GM12878 (cell line): ENCODE measurements at regions not wholly inside any gene's neighbourhood (a gene's known extent, or its start where the extent isn't known, plus 50 kb on each side); places are given as distances from the start of the nearest gene placed in this dataset.

ENCODE experiments used
- ATAC-seq: fragments of 200-7000 bp; cut with Tn5 transposase; 3 replicates; pipeline ENCODE4 v1.9.1; 2020; ENCODE audit warnings: mild to moderate bottlenecking, moderate library complexity
- BruUV-seq: library from RNA; stranded (reverse); fragments of 400-500 nt; replicated peaks from 2 replicates; lab custom pipeline; 2021; lab: Mats Ljungman, UMichigan
- CTCF ChIA-PET: fragments of 300-600 bp; sonication (Branson Sonifier 250); formaldehyde crosslinking; extraction: SDS; loops from one replicate; lab custom pipeline; 2021; ENCODE audit warnings: inconsistent platforms; lab: Yijun Ruan, JAX
- POLR2A ChIA-PET: fragments of 350-600 bp; formaldehyde crosslinking; extraction: SDS; loops from one replicate; lab custom pipeline; 2021; ENCODE audit warnings: inconsistent platforms; lab: Charles Lee
- RAD21 ChIA-PET: fragments of 300-600 bp; sonication (Branson Sonifier 250); formaldehyde crosslinking; loops from one replicate; lab custom pipeline; 2023; ENCODE audit warnings: antibody characterized with exemption; ENCODE audit not compliant: unreplicated experiment; lab: Charles Lee
- SMC1A ChIA-PET: fragments of 300-600 bp; sonication (Branson Sonifier 250); formaldehyde crosslinking; loops from one replicate; lab custom pipeline; 2023; ENCODE audit not compliant: unreplicated experiment, uncharacterized antibody; lab: Charles Lee
- DNase-seq: peaks from one replicate; pipeline ENCODE4 v3.0.0-alpha.2; 2011; ENCODE audit warnings: low read depth, low spot score
- FAIRE-seq: peaks from 3 replicates; lab custom pipeline; 2011; peaks lifted over from hg19 to GRCh38; lab: Jason Lieb, UNC
- H2AFZ ChIP-seq: 2 replicates; pipeline ENCODE4 v1.6.0; 2011; ENCODE audit warnings: low read depth, low read length, control low read depth; ENCODE audit not compliant: control insufficient read depth
- H3K27ac ChIP-seq: 2 replicates; pipeline ENCODE4 v1.5.1; 2011; ENCODE audit warnings: control low read depth; ENCODE audit not compliant: control insufficient read depth, insufficient read depth
- H3K27me3 ChIP-seq, 2 experiments: replicated peaks in 1 of 2; 2 replicates each; pipeline versions ENCODE4 v1.6.0 to v1.6.1; 2011; ENCODE audit warnings: low read length in 1 of 2; ENCODE audit not compliant: control insufficient read depth in 2 of 2, insufficient read depth in 2 of 2
- H3K36me3 ChIP-seq, 2 experiments: 2 replicates each; pipeline ENCODE4 v1.5.1; 2011; ENCODE audit warnings: low read length in 1 of 2; ENCODE audit not compliant: control insufficient read depth in 2 of 2, insufficient read depth in 2 of 2
- H3K4me1 ChIP-seq: 2 replicates; pipeline ENCODE4 v1.6.1; 2011; ENCODE audit warnings: mild to moderate bottlenecking, low read length, moderate library complexity, mixed read lengths; ENCODE audit not compliant: control insufficient read depth, insufficient read depth
- H3K4me2 ChIP-seq: 2 replicates; pipeline ENCODE4 v1.6.0; 2011; ENCODE audit warnings: control low read depth; ENCODE audit not compliant: control insufficient read depth, insufficient read depth
- H3K4me3 ChIP-seq: fragments of 200-600 bp; sonication (generic); 2 replicates; pipeline ENCODE4 v1.5.1; 2016
- H3K79me2 ChIP-seq: 2 replicates; pipeline ENCODE4 v1.6.0; 2011; ENCODE audit warnings: low read length; ENCODE audit not compliant: control insufficient read depth, insufficient read depth
- H3K9ac ChIP-seq: 2 replicates; pipeline ENCODE4 v1.8.0; 2011; ENCODE audit warnings: low read length, control low read depth, mixed read lengths; ENCODE audit not compliant: control insufficient read depth, insufficient read depth
- H3K9me3 ChIP-seq: replicated peaks from 3 replicates; pipeline ENCODE4 v1.5.1; 2011; ENCODE audit warnings: mild to moderate bottlenecking, low read length; ENCODE audit not compliant: control insufficient read depth, insufficient read depth
- H4K20me1 ChIP-seq: 2 replicates; pipeline ENCODE4 v1.6.0; 2011; ENCODE audit not compliant: control insufficient read depth, insufficient read depth
- BRCA1 ChIP-seq: IDR thresholded peaks from 2 replicates; pipeline ENCODE4 v1.6.1; 2011; ENCODE audit warnings: low read depth, low read length, improper control_type of control experiment
- EGR1 ChIP-seq, 2 experiments: IDR thresholded peaks; 1 replicate in 1 of 2; 2 replicates in 1 of 2; pipeline ENCODE4 v1.6.1; 2011 to 2012; ENCODE audit warnings: low read depth in 2 of 2, low read length in 2 of 2, borderline replicate concordance in 1 of 2, mild to moderate bottlenecking in 1 of 2, moderate library complexity in 1 of 2
- ESRRA ChIP-seq: IDR thresholded peaks from 2 replicates; pipeline ENCODE4 v1.6.1; 2012; ENCODE audit warnings: mild to moderate bottlenecking, low read length, improper control_type of control experiment
- FOS ChIP-seq: IDR thresholded peaks from 3 replicates; pipeline ENCODE4 v1.6.1; 2011; ENCODE audit warnings: borderline replicate concordance; ENCODE audit not compliant: insufficient read length; ENCODE audit errors: extremely low read depth
- FOXM1 ChIP-seq: IDR thresholded peaks from 2 replicates; pipeline ENCODE4 v1.6.1; 2012; ENCODE audit warnings: low read depth, mild to moderate bottlenecking, inconsistent platforms, low read length, moderate library complexity
- HSF1 ChIP-seq: fragments of 150-350 bp; IDR thresholded peaks from 2 replicates; pipeline ENCODE4 v1.6.1; 2014; ENCODE audit warnings: mild to moderate bottlenecking, low read depth, low read length
- MEF2A ChIP-seq: IDR thresholded peaks from 2 replicates; pipeline ENCODE4 v1.6.1; 2011; ENCODE audit warnings: low read depth, mild to moderate bottlenecking, low read length, moderate library complexity; ENCODE audit not compliant: insufficient read depth
- MEF2B ChIP-seq: fragments of 450-650 bp; IDR thresholded peaks from 2 replicates; pipeline ENCODE4 v1.6.1; 2018; ENCODE audit warnings: mild to moderate bottlenecking, moderate library complexity; ENCODE audit not compliant: partially characterized antibody, poor library complexity, severe bottlenecking
- NBN ChIP-seq: fragments of 450-650 bp; IDR thresholded peaks from 2 replicates; pipeline ENCODE4 v1.6.1; 2016
- RELB ChIP-seq: fragments of 450-650 bp; IDR thresholded peaks from 2 replicates; pipeline ENCODE4 v1.6.1; 2017; ENCODE audit warnings: low read depth, mild to moderate bottlenecking, moderate library complexity
- USF1 ChIP-seq: IDR thresholded peaks from 2 replicates; pipeline ENCODE4 v1.6.1; 2011; ENCODE audit warnings: borderline replicate concordance, low read depth, mild to moderate bottlenecking, moderate library complexity, mixed read lengths, low read length; ENCODE audit not compliant: insufficient read depth; ENCODE audit errors: extremely low read length
- ZSCAN29 ChIP-seq: fragments of 450-650 bp; IDR thresholded peaks from 2 replicates; pipeline ENCODE4 v1.6.1; 2017; ENCODE audit warnings: mild to moderate bottlenecking, moderate library complexity
- WGBS: methylation state at CpG from one replicate; pipeline ENCODE4 v1.1.6; 2016; ENCODE audit warnings: low lambda C conversion rate; ENCODE audit not compliant: insufficient replicate concordance, insufficient coverage; ENCODE audit errors: missing lambda C conversion rate; 5-methylcytosine and 5-hydroxymethylcytosine counted together
- in situ Hi-C: fragments of 300-500 bp; cut with MboI; formaldehyde crosslinking; loops from 9 replicates; pipeline ENCODE4 v1.14.3; 2018; ENCODE audit warnings: mixed read lengths
- intact Hi-C: fragments of 100-400 bp; cut with micrococcal nuclease; formaldehyde crosslinking; loops from one replicate; pipeline ENCODE4 v1.14.2; 2022; ENCODE audit not compliant: unreplicated experiment
- TF ChIP-seq, protein P1 (sequence below): IDR thresholded peaks from 2 replicates; pipeline ENCODE4 v1.6.1; 2012; ENCODE audit warnings: low read depth, low read length, improper control_type of control experiment
- TF ChIP-seq, protein P2 (sequence below): IDR thresholded peaks from 2 replicates; pipeline ENCODE4 v1.6.1; 2012; ENCODE audit warnings: low read depth, low read length, improper control_type of control experiment
- TF ChIP-seq, protein P3 (sequence below): IDR thresholded peaks from 2 replicates; pipeline ENCODE4 v1.6.1; 2012; ENCODE audit warnings: low read depth, low read length, improper control_type of control experiment

GRCh38 chr10:128777342-128777741 is 651.1 kb upstream of the MKI67 start (continued):
- TF ChIP-seq, protein P1, sequence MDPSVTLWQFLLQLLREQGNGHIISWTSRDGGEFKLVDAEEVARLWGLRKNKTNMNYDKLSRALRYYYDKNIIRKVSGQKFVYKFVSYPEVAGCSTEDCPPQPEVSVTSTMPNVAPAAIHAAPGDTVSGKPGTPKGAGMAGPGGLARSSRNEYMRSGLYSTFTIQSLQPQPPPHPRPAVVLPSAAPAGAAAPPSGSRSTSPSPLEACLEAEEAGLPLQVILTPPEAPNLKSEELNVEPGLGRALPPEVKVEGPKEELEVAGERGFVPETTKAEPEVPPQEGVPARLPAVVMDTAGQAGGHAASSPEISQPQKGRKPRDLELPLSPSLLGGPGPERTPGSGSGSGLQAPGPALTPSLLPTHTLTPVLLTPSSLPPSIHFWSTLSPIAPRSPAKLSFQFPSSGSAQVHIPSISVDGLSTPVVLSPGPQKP = no peak
- TF ChIP-seq BRCA1 (no peak), FOXM1 (no peak), HSF1 (no peak), RELB (no peak)
- TF ChIP-seq, all 136 proteins: peak for 0

GRCh38 chr10:128779416-128779815 is 653.2 kb upstream of the MKI67 start:
- ChIA-PET POLR2A (no interaction called here), CTCF (no interaction called here), RAD21 (no interaction called here), SMC1A (no interaction called here)
- no peak for FAIRE-seq
- Histone ChIP-seq H3K4me3 (no peak overlapping the region), H3K9me3 (no peaks in the 10 kb centered on the region), H3K79me2 (no peaks in the 10 kb centered on the region), H3K4me1 (no peaks in the 10 kb centered on the region), H3K27ac (no peak overlapping the region), H2AFZ (no peak overlapping the region), H3K27me3 (no peaks in the 10 kb centered on the region), H4K20me1 (no peaks in the 10 kb centered on the region), H3K36me3 (no peaks in the 10 kb centered on the region), H3K4me2 (no peak overlapping the region), H3K9ac (no peak overlapping the region)
- DNase-seq = no peak
- intact Hi-C loops (no loop called here), in situ Hi-C loops (no loop called here)
- WGBS = 60% methylated on average over 15 of the region's 15 CpGs
- no peak for ATAC-seq
- no TSS peak for BruUV-seq
- TF ChIP-seq ESRRA (no peak), RELB (no peak), MEF2A (no peak), NBN (no peak), USF1 (no peak), ZSCAN29 (no peak), FOS (no peak), EGR1 (IDR thresholded peaks at IDR 0.05; ENCODE audit: borderline replicate concordance in 1 of 2, low read depth in 2 of 2, low read length in 2 of 2) (no peak), MEF2B (no peak)
- TF ChIP-seq, protein P2, sequence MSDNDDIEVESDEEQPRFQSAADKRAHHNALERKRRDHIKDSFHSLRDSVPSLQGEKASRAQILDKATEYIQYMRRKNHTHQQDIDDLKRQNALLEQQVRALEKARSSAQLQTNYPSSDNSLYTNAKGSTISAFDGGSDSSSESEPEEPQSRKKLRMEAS = no peak
- TF ChIP-seq, protein P3, sequence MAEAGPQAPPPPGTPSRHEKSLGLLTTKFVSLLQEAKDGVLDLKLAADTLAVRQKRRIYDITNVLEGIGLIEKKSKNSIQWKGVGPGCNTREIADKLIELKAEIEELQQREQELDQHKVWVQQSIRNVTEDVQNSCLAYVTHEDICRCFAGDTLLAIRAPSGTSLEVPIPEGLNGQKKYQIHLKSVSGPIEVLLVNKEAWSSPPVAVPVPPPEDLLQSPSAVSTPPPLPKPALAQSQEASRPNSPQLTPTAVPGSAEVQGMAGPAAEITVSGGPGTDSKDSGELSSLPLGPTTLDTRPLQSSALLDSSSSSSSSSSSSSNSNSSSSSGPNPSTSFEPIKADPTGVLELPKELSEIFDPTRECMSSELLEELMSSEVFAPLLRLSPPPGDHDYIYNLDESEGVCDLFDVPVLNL = no peak
